OCI-LY3 (cell line): ENCODE measurements at regions not wholly inside any gene's neighbourhood (a gene's known extent, or its start where the extent isn't known, plus 50 kb on each side); places are given as distances from the start of the nearest gene placed in this dataset.

Experiments used
- H2AFZ ChIP-seq: fragments of 200-600, 300-600 bp; shearing (Covaris generic); 2 replicates; pipeline ENCODE4 v1.6.0; 2014; ENCODE audit warnings: antibody characterized with exemption, low read depth, low read length
- H3K27ac ChIP-seq: fragments of 200-600, 300-600 bp; sonication (generic); 2 replicates; pipeline ENCODE4 v1.5.1; 2014; ENCODE audit warnings: mild to moderate bottlenecking, low read length, moderate library complexity, mixed read lengths
- H3K27me3 ChIP-seq: fragments of 200-600, 300-600 bp; sonication (generic); 2 replicates; pipeline ENCODE4 v1.6.1; 2014; ENCODE audit warnings: low read depth, low read length, mixed read lengths
- H3K36me3 ChIP-seq: fragments of 200-600, 300-600 bp; sonication (generic); replicated peaks from 2 replicates; pipeline ENCODE3; 2014; ENCODE audit warnings: low read depth, low read length, mixed read lengths
- H3K4me1 ChIP-seq: fragments of 300-600, 200-600 bp; sonication (generic); 2 replicates; pipeline ENCODE4 v1.6.1; 2014; ENCODE audit warnings: low read length, mixed read lengths
- H3K4me2 ChIP-seq: fragments of 200-600, 300-600 bp; sonication (generic); 2 replicates; pipeline ENCODE4 v1.6.1; 2014; ENCODE audit warnings: low read length, mixed read lengths
- H3K4me3 ChIP-seq: fragments of 300-600, 200-600 bp; sonication (generic); 2 replicates; pipeline ENCODE4 v1.5.1; 2014; ENCODE audit warnings: antibody characterized with exemption, mild to moderate bottlenecking, low read length, moderate library complexity
- H3K79me2 ChIP-seq: fragments of 300-600, 200-600 bp; shearing (Covaris generic); 2 replicates; pipeline ENCODE4 v1.6.1; 2014; ENCODE audit warnings: mild to moderate bottlenecking, low read length, mixed read lengths
- H3K9ac ChIP-seq: fragments of 300-600, 200-600 bp; shearing (Covaris generic); 2 replicates; pipeline ENCODE4 v1.6.0; 2014; ENCODE audit warnings: mild to moderate bottlenecking, low read length, moderate library complexity
- H3K9me3 ChIP-seq: fragments of 200-600, 300-600 bp; shearing (Covaris generic); 2 replicates; pipeline ENCODE4 v1.6.1; 2014; ENCODE audit warnings: low read length, mixed read lengths; ENCODE audit not compliant: insufficient read depth
- H4K20me1 ChIP-seq: fragments of 200-600, 300-600 bp; sonication (generic); 2 replicates; pipeline ENCODE4 v1.6.1; 2016; ENCODE audit warnings: low read length, mixed read lengths; ENCODE audit not compliant: insufficient read depth
- EZH2phosphoT487 ChIP-seq: fragments of 200-600 bp; shearing (Covaris generic); IDR thresholded peaks from 2 replicates; pipeline ENCODE4 v1.6.1; 2018; ENCODE audit warnings: antibody characterized with exemption, mixed run types, low read depth
- TF ChIP-seq, protein P1 (sequence below): fragments of 200-600, 300-600 bp; sonication (generic); IDR thresholded peaks from 2 replicates; pipeline ENCODE4 v1.5.1; 2014; ENCODE audit warnings: antibody characterized with exemption, low read length, low read depth

DNA sequence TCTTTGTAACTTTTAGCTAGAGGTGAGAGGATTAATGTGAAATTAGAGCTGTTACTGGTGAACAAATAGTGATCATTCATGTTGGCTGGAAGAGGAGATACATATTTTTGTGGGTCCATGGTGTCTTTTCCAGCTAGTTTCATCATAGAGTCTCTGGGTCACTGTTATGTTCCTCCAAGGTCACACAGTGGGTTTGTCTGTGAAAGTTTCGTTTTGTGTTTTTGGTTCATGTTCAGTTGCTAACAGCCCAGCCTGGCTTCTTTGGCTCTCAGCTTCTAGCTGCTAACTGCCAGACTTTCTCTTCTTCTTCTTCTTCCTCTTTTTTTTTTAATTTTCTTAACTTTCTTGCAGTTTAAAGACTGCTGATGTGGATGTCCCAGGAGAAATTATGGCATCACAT is 480.0 kb upstream of the SYT4 start:
- H3K4me1 ChIP-seq = peaks cover 38% of the 10 kb centered on the region
- no peaks in the 10 kb centered on the region for H4K20me1 ChIP-seq
- H3K36me3 ChIP-seq = peaks cover 7% of the 10 kb centered on the region
- H3K4me3 ChIP-seq = peak overlapping the region; percentile 1; the same call in 1 of the 2 replicates
- H2AFZ ChIP-seq = peak overlapping the region; percentile 31
- peak overlapping the region; percentile 36 for H3K4me2 ChIP-seq
- peak overlapping the region; percentile 10; the same call in 1 of the 2 replicates for H3K9ac ChIP-seq
- H3K27ac ChIP-seq = peak overlapping the region; percentile 47
- peaks cover 6% of the 10 kb centered on the region for H3K9me3 ChIP-seq
- TF ChIP-seq EZH2phosphoT487 = no peak
- TF ChIP-seq, protein P1, sequence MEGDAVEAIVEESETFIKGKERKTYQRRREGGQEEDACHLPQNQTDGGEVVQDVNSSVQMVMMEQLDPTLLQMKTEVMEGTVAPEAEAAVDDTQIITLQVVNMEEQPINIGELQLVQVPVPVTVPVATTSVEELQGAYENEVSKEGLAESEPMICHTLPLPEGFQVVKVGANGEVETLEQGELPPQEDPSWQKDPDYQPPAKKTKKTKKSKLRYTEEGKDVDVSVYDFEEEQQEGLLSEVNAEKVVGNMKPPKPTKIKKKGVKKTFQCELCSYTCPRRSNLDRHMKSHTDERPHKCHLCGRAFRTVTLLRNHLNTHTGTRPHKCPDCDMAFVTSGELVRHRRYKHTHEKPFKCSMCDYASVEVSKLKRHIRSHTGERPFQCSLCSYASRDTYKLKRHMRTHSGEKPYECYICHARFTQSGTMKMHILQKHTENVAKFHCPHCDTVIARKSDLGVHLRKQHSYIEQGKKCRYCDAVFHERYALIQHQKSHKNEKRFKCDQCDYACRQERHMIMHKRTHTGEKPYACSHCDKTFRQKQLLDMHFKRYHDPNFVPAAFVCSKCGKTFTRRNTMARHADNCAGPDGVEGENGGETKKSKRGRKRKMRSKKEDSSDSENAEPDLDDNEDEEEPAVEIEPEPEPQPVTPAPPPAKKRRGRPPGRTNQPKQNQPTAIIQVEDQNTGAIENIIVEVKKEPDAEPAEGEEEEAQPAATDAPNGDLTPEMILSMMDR = no peak
- H3K27me3 ChIP-seq = no peaks in the 10 kb centered on the region
- no peaks in the 10 kb centered on the region for H3K79me2 ChIP-seq

DNA sequence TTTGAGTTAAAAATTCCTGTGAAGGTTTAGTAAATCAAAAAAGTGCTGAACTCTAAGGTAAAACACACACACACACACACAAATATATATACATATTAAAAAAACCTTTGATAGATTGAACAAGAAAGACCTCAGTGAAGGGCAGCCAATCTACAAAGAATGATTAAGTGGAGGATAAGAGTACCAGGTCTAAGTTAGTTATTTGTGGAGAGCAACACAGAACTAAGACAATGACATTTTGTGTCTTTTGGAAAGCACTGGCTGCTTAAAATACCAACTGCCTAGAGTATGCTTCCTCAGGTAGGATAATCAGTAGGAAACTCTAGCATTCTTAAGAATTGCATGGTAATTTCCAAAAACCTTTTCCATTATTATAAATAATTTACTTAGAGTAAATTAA is 481.4 kb upstream of the SYT4 start:
- H4K20me1 ChIP-seq = no peaks in the 10 kb centered on the region
- H3K9ac ChIP-seq = no peak overlapping the region
- H3K79me2 ChIP-seq = no peaks in the 10 kb centered on the region
- H3K9me3 ChIP-seq = peaks cover 13% of the 10 kb centered on the region
- H3K4me1 ChIP-seq = peaks cover 38% of the 10 kb centered on the region
- no peak overlapping the region for H3K4me2 ChIP-seq
- TF ChIP-seq, protein P1 = no peak
- no peak for TF ChIP-seq EZH2phosphoT487
- H3K27ac ChIP-seq = no peak overlapping the region
- H2AFZ ChIP-seq = no peak overlapping the region
- no peaks in the 10 kb centered on the region for H3K27me3 ChIP-seq
- no peak overlapping the region for H3K4me3 ChIP-seq
- peaks cover 7% of the 10 kb centered on the region for H3K36me3 ChIP-seq

- Histone ChIP-seq H3K27ac (no peak overlapping the region), H3K4me1 (peaks cover 38% of the 10 kb centered on the region), H3K4me2 (peak overlapping the region; percentile 2; the same call in 1 of the 2 replicates), H2AFZ (no peak overlapping the region), H3K36me3 (peaks cover 7% of the 10 kb centered on the region), H3K79me2 (no peaks in the 10 kb centered on the region), H3K9me3 (peaks cover 22% of the 10 kb centered on the region; the same call in 1 of the 2 replicates), H3K4me3 (no peak overlapping the region), H3K27me3 (no peaks in the 10 kb centered on the region), H4K20me1 (no peaks in the 10 kb centered on the region), H3K9ac (no peak overlapping the region)
- TF ChIP-seq, protein P1 = no peak
- no peak for TF ChIP-seq EZH2phosphoT487
These were observed 482.7 kb upstream of the SYT4 start for GRCh38 chr18:43760010-43760409.

GRCh38 chr18:43772907-43773306 is 495.6 kb upstream of the SYT4 start:
- Histone ChIP-seq H2AFZ (no peak overlapping the region), H3K4me1 (no peaks in the 10 kb centered on the region), H3K27ac (no peak overlapping the region), H3K4me2 (no peak overlapping the region), H4K20me1 (no peaks in the 10 kb centered on the region), H3K9me3 (no peaks in the 10 kb centered on the region), H3K27me3 (no peaks in the 10 kb centered on the region), H3K4me3 (no peak overlapping the region), H3K79me2 (no peaks in the 10 kb centered on the region), H3K9ac (no peak overlapping the region), H3K36me3 (no peaks in the 10 kb centered on the region)
- no peak for TF ChIP-seq EZH2phosphoT487
- TF ChIP-seq, protein P1 = no peak
